Kidney (tissue), 13 donors: ENCODE measurements at regions not wholly inside any gene's neighbourhood (a gene's known extent, or its start where the extent isn't known, plus 50 kb on each side); places are given as distances from the start of the nearest gene placed in this dataset.

Source experiments
- DNase-seq, 5 donors: peaks; one replicate each; pipeline ENCODE4 v3.0.0-alpha.2; 2013 to 2020
- FAIRE-seq: peaks from 2 replicates; lab custom pipeline; 2012; peaks lifted over from hg19 to GRCh38; lab: Jason Lieb, UNC
- H3K27ac ChIP-seq, 2 donors: one replicate each; pipeline ENCODE4 v1.7.0; 2013; ENCODE audit warnings: low read depth in 2 of 2, low read length in 2 of 2, inconsistent platforms in 1 of 2
- H3K27me3 ChIP-seq: one replicate; pipeline ENCODE4 v1.7.1; 2013; ENCODE audit warnings: low read length, inconsistent platforms; ENCODE audit not compliant: control insufficient read depth, insufficient read depth
- H3K36me3 ChIP-seq, 3 donors: one replicate each; pipeline versions ENCODE4 v1.7.0 to v1.7.1; 2013; ENCODE audit warnings: low read length in 3 of 3, control low read depth in 1 of 3, inconsistent platforms in 1 of 3; ENCODE audit not compliant: insufficient read depth in 3 of 3, control insufficient read depth in 2 of 3
- H3K4me1 ChIP-seq, 3 donors: one replicate each; pipeline versions ENCODE4 v1.7.0 to v1.7.1; 2013; ENCODE audit warnings: low read length in 3 of 3, inconsistent platforms in 1 of 3, low read depth in 1 of 3; ENCODE audit not compliant: control insufficient read depth in 2 of 3, insufficient read depth in 2 of 3
- H3K4me3 ChIP-seq, 3 donors: one replicate each; pipeline versions ENCODE4 v1.7.0 to v1.8.1; 2013; ENCODE audit warnings: low read length in 3 of 3, control low read depth in 1 of 3, inconsistent platforms in 1 of 3
- H3K9ac ChIP-seq, 3 donors: one replicate each; pipeline versions ENCODE4 v1.7.0 to v1.7.1; 2013; ENCODE audit warnings: low read length in 3 of 3, control low read depth in 1 of 3, inconsistent platforms in 1 of 3
- H3K9me3 ChIP-seq, 3 donors: one replicate each; pipeline versions ENCODE4 v1.7.0 to v1.7.1; 2013; ENCODE audit warnings: low read length in 3 of 3, control low read depth in 1 of 3, inconsistent platforms in 1 of 3; ENCODE audit not compliant: control insufficient read depth in 2 of 3, insufficient read depth in 1 of 3
- CTCF ChIP-seq: IDR thresholded peaks from 3 replicates; pipeline ENCODE4 v1.5.1; 2012; ENCODE audit warnings: mild to moderate bottlenecking, moderate library complexity, borderline replicate concordance; ENCODE audit not compliant: insufficient read depth; ENCODE audit errors: extremely low read depth
- intact Hi-C: fragments of 100-400 bp; cut with DNase I; formaldehyde crosslinking; loops from one replicate; pipeline ENCODE4 v1.11.1; 2022
- donor health status: control.
- donor health status: control.
- donor health status: control.
- donor health status: control.
- donor health status: control.
- donor health status: DM: yes; HTN: yes; CAD: no.
- donor health status: Normal renal cell carcinoma (clear cell type).

- no peak for FAIRE-seq
- DNase-seq, result no peak
These were observed 412.4 kb upstream of the NRP1 start for GRCh38 chr10:33746836-33747268.

GRCh38 chr10:33746186-33746585 lies 411.7 kb upstream of the NRP1 start:
- H3K9ac ChIP-seq, result no peak overlapping the region
- H3K4me3 ChIP-seq, result no peak overlapping the region
- no peaks in the 10 kb centered on the region for H3K4me1 ChIP-seq
- no peak overlapping the region for H3K27ac ChIP-seq
- FAIRE-seq (no peak), DNase-seq (no peak)
- H3K27me3 ChIP-seq, result no peaks in the 10 kb centered on the region
- TF ChIP-seq CTCF, result no peak
- H3K9me3 ChIP-seq, result no peaks in the 10 kb centered on the region
- no peaks in the 10 kb centered on the region for H3K36me3 ChIP-seq
- intact Hi-C loops, result no loop called here

More at GRCh38 chr10:33746836-33747268, 412.4 kb upstream of the NRP1 start:
- no peaks in the 10 kb centered on the region for H3K9me3 ChIP-seq
- H3K36me3 ChIP-seq, result no peaks in the 10 kb centered on the region
- intact Hi-C loops, result no loop called here
- no peaks in the 10 kb centered on the region for H3K4me1 ChIP-seq
- H3K27me3 ChIP-seq, result no peaks in the 10 kb centered on the region
- H3K27ac ChIP-seq, result no peak overlapping the region
- no peak for TF ChIP-seq CTCF
- H3K9ac ChIP-seq, result no peak overlapping the region
- H3K4me3 ChIP-seq, result no peak overlapping the region

GRCh38 chr10:33743429-33743857 lies 409.0 kb upstream of the NRP1 start:
- DNase-seq (no peak), FAIRE-seq (no peak)

More at GRCh38 chr10:33743429-33743857, 409.0 kb upstream of the NRP1 start:
- no peaks in the 10 kb centered on the region for H3K27me3 ChIP-seq
- H3K27ac ChIP-seq, result no peak overlapping the region
- intact Hi-C loops, result no loop called here
- H3K4me1 ChIP-seq, result no peaks in the 10 kb centered on the region
- no peak overlapping the region for H3K4me3 ChIP-seq
- no peak for TF ChIP-seq CTCF
- H3K9me3 ChIP-seq, result no peaks in the 10 kb centered on the region
- no peak overlapping the region for H3K9ac ChIP-seq
- H3K36me3 ChIP-seq, result no peaks in the 10 kb centered on the region
